CD4-positive, CD25-positive, alpha-beta regulatory T cell (primary cell): ENCODE measurements at regions not wholly inside any gene's neighbourhood (a gene's known extent, or its start where the extent isn't known, plus 50 kb on each side); places are given as distances from the start of the nearest gene placed in this dataset.

ENCODE experiments used
- ATAC-seq, 2 donors: fragments of 150-1000 bp; cut with Tn5 transposase; one replicate each; pipeline ENCODE4 v1.10.0; 2021; ENCODE audit warnings: low read depth in 2 of 2, moderate number of reproducible peaks in 2 of 2, moderate library complexity in 1 of 2
- DNase-seq, 3 donors: peaks; one replicate each; pipeline versions ENCODE4 v3.0.0 to v3.0.0-alpha.2; 2012 to 2022; ENCODE audit warnings: mixed read lengths in 1 of 3
- H3K27ac ChIP-seq: one replicate; pipeline ENCODE4 v1.7.0; 2013; ENCODE audit warnings: mild to moderate bottlenecking, low read length; ENCODE audit not compliant: insufficient read depth, poor library complexity, severe bottlenecking
- H3K27me3 ChIP-seq: one replicate; pipeline ENCODE4 v1.7.0; 2013; ENCODE audit warnings: low read length; ENCODE audit not compliant: control insufficient read depth, insufficient read depth
- H3K36me3 ChIP-seq: one replicate; pipeline ENCODE4 v1.7.0; 2013; ENCODE audit warnings: mild to moderate bottlenecking, low read length, moderate library complexity; ENCODE audit not compliant: control insufficient read depth, insufficient read depth
- H3K4me1 ChIP-seq: 2 replicates; pipeline ENCODE4 v1.7.0; 2013; ENCODE audit warnings: mild to moderate bottlenecking, low read length; ENCODE audit not compliant: insufficient read depth, control insufficient read depth, poor library complexity, severe bottlenecking
- H3K4me3 ChIP-seq: one replicate; pipeline ENCODE4 v1.7.0; 2013; ENCODE audit warnings: low read depth, mild to moderate bottlenecking, low read length, moderate library complexity
- H3K9me3 ChIP-seq, 2 experiments: 1 replicate in 1 of 2; 2 replicates in 1 of 2; pipeline ENCODE4 v1.7.0; 2013; ENCODE audit warnings: low read length in 2 of 2, mild to moderate bottlenecking in 1 of 2, moderate library complexity in 1 of 2; ENCODE audit not compliant: control insufficient read depth in 2 of 2
- H3K27ac Mint-ChIP-seq, 3 donors: one replicate each; pipeline ENCODE4 v1.8.0; 2020 to 2022; ENCODE audit warnings: mild to moderate bottlenecking in 3 of 3, mixed read lengths in 3 of 3, moderate library complexity in 2 of 3
- H3K27me3 Mint-ChIP-seq: one replicate; pipeline ENCODE4 v1.8.0; 2022; ENCODE audit warnings: mild to moderate bottlenecking, mixed read lengths
- H3K36me3 Mint-ChIP-seq: one replicate; pipeline ENCODE4 v1.8.0; 2020; ENCODE audit warnings: mixed read lengths
- H3K4me1 Mint-ChIP-seq, 4 donors: one replicate each; pipeline ENCODE4 v1.8.0; 2020 to 2022; ENCODE audit warnings: mixed read lengths in 4 of 4, mild to moderate bottlenecking in 1 of 4
- H3K4me3 Mint-ChIP-seq, 4 donors: one replicate each; pipeline ENCODE4 v1.8.0; 2020 to 2022; ENCODE audit warnings: mild to moderate bottlenecking in 4 of 4, mixed read lengths in 4 of 4, moderate library complexity in 3 of 4
- H3K9me3 Mint-ChIP-seq, 7 donors: one replicate each; pipeline ENCODE4 v1.8.0; 2020 to 2022; ENCODE audit warnings: mixed read lengths in 7 of 7, mild to moderate bottlenecking in 3 of 7, moderate library complexity in 2 of 7

DNA sequence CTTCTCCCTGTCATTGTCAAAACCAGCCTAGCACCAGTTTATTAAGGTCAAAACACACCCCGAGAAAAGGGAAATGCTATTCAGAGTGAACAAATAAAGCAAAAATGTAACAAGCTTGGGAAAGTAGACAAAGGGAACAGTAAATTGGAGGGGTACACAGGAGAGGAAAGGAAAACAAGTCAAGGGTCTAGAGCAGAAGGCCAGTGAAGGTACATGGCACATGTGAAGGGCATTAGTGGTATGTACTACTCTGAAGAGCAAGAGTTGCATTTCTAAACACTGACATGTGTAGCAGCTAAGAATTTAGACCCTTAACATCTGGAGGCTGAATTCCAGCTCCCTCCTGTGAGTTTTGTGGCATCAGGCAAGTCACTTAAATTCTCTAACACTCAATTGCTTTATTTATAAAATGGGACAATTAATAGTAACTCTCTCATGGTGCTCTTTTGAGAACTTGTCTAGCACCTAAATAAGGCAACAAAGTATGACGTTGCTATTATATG lies 244.3 kb upstream of the ADAMTS9 start:
- H3K36me3 Mint-ChIP-seq = no peaks in the 10 kb centered on the region

DNA sequence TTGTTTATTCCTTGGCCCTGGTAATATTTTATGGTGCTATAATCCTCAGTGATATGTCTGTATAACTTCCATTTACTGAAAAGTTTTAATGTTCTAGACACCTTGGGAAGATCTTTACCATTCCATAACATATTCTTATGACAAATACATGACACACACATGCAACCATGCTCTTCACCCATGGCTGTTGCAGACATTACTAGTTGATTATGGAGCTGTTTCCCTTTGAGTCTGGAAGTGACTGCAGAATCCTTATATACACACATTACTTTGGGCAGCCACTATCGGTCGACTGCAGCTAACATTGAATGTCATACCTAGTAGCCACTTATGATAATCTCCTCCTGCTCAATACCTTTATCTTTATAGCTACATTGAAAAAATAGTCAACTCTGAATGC lies 243.1 kb upstream of the ADAMTS9 start:
- H3K27me3 Mint-ChIP-seq = no peaks in the 10 kb centered on the region
- no peak overlapping the region for H3K4me3 Mint-ChIP-seq
- no peaks in the 10 kb centered on the region for H3K4me1 ChIP-seq
- H3K9me3 Mint-ChIP-seq = peaks cover 0 to 33% (median 11%) of the 10 kb centered on the region in 7 donors
- no peaks in the 10 kb centered on the region for H3K27me3 ChIP-seq
- H3K4me1 Mint-ChIP-seq = no peaks in the 10 kb centered on the region
- H3K27ac ChIP-seq = no peak overlapping the region
- no peak for DNase-seq
- ATAC-seq = no peak
- H3K36me3 ChIP-seq = no peaks in the 10 kb centered on the region
- no peaks in the 10 kb centered on the region for H3K36me3 Mint-ChIP-seq
- H3K4me3 ChIP-seq = no peak overlapping the region
- H3K9me3 ChIP-seq = peaks cover 0 to 4% of the 10 kb centered on the region in 2 experiments
- H3K27ac Mint-ChIP-seq = no peak overlapping the region

More for the DNA sequence above, 244.3 kb upstream of the ADAMTS9 start:
- Histone ChIP-seq H3K27me3 (no peaks in the 10 kb centered on the region), H3K4me1 (no peaks in the 10 kb centered on the region), H3K36me3 (no peaks in the 10 kb centered on the region), H3K9me3 (peaks cover 0 to 4% of the 10 kb centered on the region in 2 experiments), H3K4me3 (no peak overlapping the region), H3K27ac (no peak overlapping the region)
- H3K9me3 Mint-ChIP-seq = peaks cover 0 to 29% (median 11%) of the 10 kb centered on the region in 7 donors
- DNase-seq (no peak), ATAC-seq (no peak)
- no peak overlapping the region for H3K4me3 Mint-ChIP-seq
- H3K27ac Mint-ChIP-seq = no peak overlapping the region
- H3K27me3 Mint-ChIP-seq = no peaks in the 10 kb centered on the region
- H3K4me1 Mint-ChIP-seq = no peaks in the 10 kb centered on the region

DNA sequence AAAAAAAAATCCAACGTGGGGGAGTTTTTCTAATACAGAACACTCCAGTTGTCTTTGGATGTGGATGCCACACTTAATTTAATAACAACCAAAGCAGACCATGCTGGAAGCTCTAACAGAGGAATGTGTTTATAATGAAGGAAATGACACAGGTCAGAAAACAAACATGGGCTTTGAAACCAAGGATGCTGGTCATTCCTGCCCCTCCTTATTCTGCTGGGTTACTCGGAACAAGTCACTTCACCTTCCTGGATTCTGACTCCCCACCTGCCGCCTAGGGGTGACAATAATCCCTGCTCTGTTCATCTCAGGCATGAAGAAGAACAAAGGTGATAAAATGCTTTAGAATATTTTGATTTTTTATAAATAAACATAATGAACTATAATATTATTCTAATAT lies 240.9 kb upstream of the ADAMTS9 start:
- Histone ChIP-seq H3K36me3 (no peaks in the 10 kb centered on the region), H3K4me1 (no peaks in the 10 kb centered on the region), H3K9me3 (peaks cover 0 to 4% of the 10 kb centered on the region in 2 experiments), H3K27me3 (no peaks in the 10 kb centered on the region), H3K27ac (no peak overlapping the region), H3K4me3 (no peak overlapping the region)
- Mint-ChIP-seq H3K4me3 (no peak overlapping the region), H3K4me1 (no peaks in the 10 kb centered on the region), H3K36me3 (no peaks in the 10 kb centered on the region), H3K27me3 (no peaks in the 10 kb centered on the region), H3K9me3 (peaks cover 0 to 25% (median 7%) of the 10 kb centered on the region in 7 donors), H3K27ac (no peak overlapping the region)
- ATAC-seq (no peak), DNase-seq (no peak)

DNA sequence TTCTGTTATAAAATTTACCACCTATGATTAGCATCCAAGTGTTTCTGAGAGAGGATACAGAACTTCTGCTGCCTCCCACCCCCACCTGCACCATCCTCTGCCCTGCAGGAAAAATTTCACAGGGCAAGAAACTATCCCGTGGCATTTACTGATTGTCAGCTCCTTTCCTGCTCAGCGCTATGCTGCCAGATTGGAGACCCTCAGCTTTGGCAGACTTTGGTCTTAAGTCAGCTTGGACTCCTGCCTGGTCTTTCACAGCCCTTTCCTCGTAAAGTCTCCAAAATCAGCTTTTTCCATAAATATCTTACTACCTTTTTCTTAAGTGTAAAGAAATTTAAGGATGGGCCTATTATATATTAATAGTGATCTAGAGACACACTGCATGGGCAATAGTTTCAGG lies 239.9 kb upstream of the ADAMTS9 start:
- no peaks in the 10 kb centered on the region for H3K27me3 Mint-ChIP-seq
- H3K9me3 Mint-ChIP-seq = peaks cover 3 to 17% (median 5%) of the 10 kb centered on the region in 7 donors
- DNase-seq = no peak
- no peaks in the 10 kb centered on the region for H3K4me1 Mint-ChIP-seq
- Histone ChIP-seq H3K36me3 (no peaks in the 10 kb centered on the region), H3K4me3 (no peak overlapping the region), H3K4me1 (no peaks in the 10 kb centered on the region), H3K27ac (no peak overlapping the region), H3K9me3 (no peaks in the 10 kb centered on the region), H3K27me3 (no peaks in the 10 kb centered on the region)
- ATAC-seq = no peak
- H3K36me3 Mint-ChIP-seq = no peaks in the 10 kb centered on the region
- H3K27ac Mint-ChIP-seq = no peak overlapping the region
- no peak overlapping the region for H3K4me3 Mint-ChIP-seq

DNA sequence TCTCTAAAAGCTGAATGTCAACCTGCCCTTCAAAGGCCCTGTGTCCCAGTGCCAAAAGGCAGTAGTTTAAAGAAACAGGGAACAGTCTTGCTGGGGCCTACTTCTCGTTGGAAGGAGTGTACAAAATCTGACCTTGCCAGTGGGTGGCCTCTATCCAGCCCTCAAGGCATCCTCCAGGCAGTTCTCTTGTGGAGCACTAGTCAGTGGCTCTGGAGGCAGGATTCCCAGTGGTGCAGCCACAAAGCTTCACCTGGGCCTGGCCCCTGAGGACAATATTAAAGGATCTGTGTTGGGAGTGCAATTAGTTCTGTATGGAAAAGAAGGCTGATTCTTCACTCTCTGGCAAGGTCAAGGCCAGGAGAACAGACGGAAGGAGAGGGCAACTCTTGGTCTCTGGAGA lies 237.8 kb upstream of the ADAMTS9 start:
- DNase-seq (no peak), ATAC-seq (no peak)
- H3K4me1 ChIP-seq = no peaks in the 10 kb centered on the region
- no peaks in the 10 kb centered on the region for H3K4me1 Mint-ChIP-seq
- H3K9me3 Mint-ChIP-seq = peaks cover under 1 to 9% (median 3%) of the 10 kb centered on the region in 7 donors
- H3K4me3 ChIP-seq = no peak overlapping the region
- no peaks in the 10 kb centered on the region for H3K9me3 ChIP-seq
- H3K27me3 ChIP-seq = no peaks in the 10 kb centered on the region
- H3K27me3 Mint-ChIP-seq = no peaks in the 10 kb centered on the region
- H3K4me3 Mint-ChIP-seq = no peak overlapping the region
- no peak overlapping the region for H3K27ac Mint-ChIP-seq
- no peaks in the 10 kb centered on the region for H3K36me3 ChIP-seq
- no peak overlapping the region for H3K27ac ChIP-seq
- H3K36me3 Mint-ChIP-seq = no peaks in the 10 kb centered on the region

GRCh38 chr3:64924961-64925360 lies 237.2 kb upstream of the ADAMTS9 start:
- no peaks in the 10 kb centered on the region for H3K4me1 Mint-ChIP-seq
- no peak overlapping the region for H3K27ac ChIP-seq
- no peak overlapping the region for H3K4me3 ChIP-seq
- no peak overlapping the region for H3K4me3 Mint-ChIP-seq
- no peaks in the 10 kb centered on the region for H3K27me3 ChIP-seq
- H3K36me3 Mint-ChIP-seq = no peaks in the 10 kb centered on the region
- no peaks in the 10 kb centered on the region for H3K4me1 ChIP-seq
- ATAC-seq (no peak), DNase-seq (no peak)
- no peaks in the 10 kb centered on the region for H3K36me3 ChIP-seq
- H3K27ac Mint-ChIP-seq = no peak overlapping the region
- H3K9me3 ChIP-seq = no peaks in the 10 kb centered on the region
- H3K9me3 Mint-ChIP-seq = peaks cover 1 to 5% (median 3%) of the 10 kb centered on the region in 7 donors
- H3K27me3 Mint-ChIP-seq = no peaks in the 10 kb centered on the region

DNA sequence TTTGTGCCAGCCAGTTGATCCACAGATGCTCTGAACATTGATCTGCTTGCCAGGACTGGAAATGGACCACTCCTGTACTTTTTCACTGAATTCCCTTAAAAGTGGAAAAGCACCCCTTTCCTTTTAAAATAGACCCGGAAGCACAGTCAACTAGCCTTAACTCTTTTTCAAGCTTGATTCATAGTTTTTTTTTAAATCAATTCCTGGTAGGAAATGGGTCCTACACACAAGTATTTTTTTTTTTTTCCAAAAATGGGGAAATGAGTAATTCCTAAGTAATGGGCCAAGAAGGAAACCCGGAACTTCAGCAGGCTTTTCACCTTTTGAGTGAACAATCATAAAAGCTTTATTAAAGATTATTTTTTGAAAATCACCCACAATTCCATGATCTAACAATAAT lies 234.4 kb upstream of the ADAMTS9 start:
- Histone ChIP-seq H3K27ac (no peak overlapping the region), H3K4me1 (no peaks in the 10 kb centered on the region), H3K27me3 (no peaks in the 10 kb centered on the region), H3K4me3 (no peak overlapping the region), H3K9me3 (no peaks in the 10 kb centered on the region), H3K36me3 (no peaks in the 10 kb centered on the region)
- no peak for ATAC-seq
- DNase-seq = no peak
- no peak overlapping the region for H3K4me3 Mint-ChIP-seq
- peaks cover 1 to 5% (median 3%) of the 10 kb centered on the region in 7 donors for H3K9me3 Mint-ChIP-seq
- H3K4me1 Mint-ChIP-seq = no peaks in the 10 kb centered on the region
- no peaks in the 10 kb centered on the region for H3K36me3 Mint-ChIP-seq
- H3K27ac Mint-ChIP-seq = no peak overlapping the region
- H3K27me3 Mint-ChIP-seq = no peaks in the 10 kb centered on the region

DNA sequence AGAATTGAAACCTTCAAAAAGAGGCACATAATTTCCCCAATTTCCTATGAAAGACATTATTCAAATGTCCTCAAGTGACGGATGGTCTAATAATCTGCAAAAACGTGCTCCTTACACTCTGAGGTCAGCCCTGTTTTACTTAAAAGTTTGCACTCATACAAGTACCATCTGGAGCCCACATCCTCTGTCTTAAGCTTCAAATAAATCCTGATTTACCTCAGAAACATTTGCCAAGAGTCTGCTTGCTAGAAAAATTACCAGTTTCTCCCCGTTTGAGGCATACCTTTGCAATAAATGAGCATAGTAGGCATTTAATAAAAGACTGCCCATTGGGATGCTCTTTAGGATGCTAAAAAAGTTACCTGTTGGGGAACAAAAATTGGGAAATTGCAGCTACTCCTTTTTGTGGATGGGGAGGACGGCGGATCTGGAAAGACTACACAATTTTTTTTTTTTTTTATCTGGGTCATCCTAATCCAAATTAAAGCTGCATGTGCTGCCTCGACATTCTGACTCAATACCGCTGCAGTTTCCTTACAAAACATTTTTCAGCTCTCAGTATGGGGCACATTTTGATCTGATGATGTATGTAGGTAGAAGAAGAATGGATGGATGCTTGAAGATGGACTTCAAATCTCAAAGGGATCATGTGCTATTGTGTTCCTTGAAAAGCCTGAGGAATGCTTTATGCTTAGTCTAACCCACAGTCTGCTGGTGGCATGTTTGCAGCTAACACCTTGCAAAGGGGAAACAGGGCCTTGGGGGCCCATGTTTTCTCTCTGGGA lies 233.7 kb upstream of the ADAMTS9 start:
- H3K9me3 Mint-ChIP-seq = peaks cover 1 to 5% (median 2%) of the 10 kb centered on the region in 7 donors
- no peaks in the 10 kb centered on the region for H3K27me3 Mint-ChIP-seq
- Histone ChIP-seq H3K36me3 (no peaks in the 10 kb centered on the region), H3K4me3 (no peak overlapping the region), H3K27ac (no peak overlapping the region), H3K4me1 (no peaks in the 10 kb centered on the region), H3K27me3 (no peaks in the 10 kb centered on the region), H3K9me3 (no peaks in the 10 kb centered on the region)
- DNase-seq = no peak
- no peak overlapping the region for H3K27ac Mint-ChIP-seq
- H3K4me1 Mint-ChIP-seq = no peaks in the 10 kb centered on the region
- ATAC-seq = no peak
- H3K36me3 Mint-ChIP-seq = no peaks in the 10 kb centered on the region
- H3K4me3 Mint-ChIP-seq = no peak overlapping the region
